NCI-H1105 treated with DMSO at 0.1 percent for 48 hours (cell line): ENCODE measurements at regions not wholly inside any gene's neighbourhood (a gene's known extent, or its start where the extent isn't known, plus 50 kb on each side); places are given as distances from the start of the nearest gene placed in this dataset.

Experiments
- DNase-seq: peaks from one replicate; lab custom pipeline; 2025; lab: John Stamatoyannopoulos, UW

- DNase-seq = no peak
Measured at GRCh38 chr5:167966979-167967378, 324.5 kb upstream of the WWC1 start.

GRCh38 chr5:167967494-167968177, 323.8 kb upstream of the WWC1 start:
- DNase-seq = no peak

GRCh38 chr5:167968837-167969236, 322.6 kb upstream of the WWC1 start:
- no peak for DNase-seq

GRCh38 chr5:167969998-167970397, 321.4 kb upstream of the WWC1 start:
- DNase-seq = no peak

- no peak for DNase-seq
Measured at GRCh38 chr5:167971706-167972105, 319.7 kb upstream of the WWC1 start.

- DNase-seq = no peak
Measured at GRCh38 chr5:167973126-167973525, 318.3 kb upstream of the WWC1 start.

- no peak for DNase-seq
Measured at GRCh38 chr5:167984951-167985350, 306.5 kb upstream of the WWC1 start.

- no peak for DNase-seq
Measured at GRCh38 chr5:167985373-167985772, 306.1 kb upstream of the WWC1 start.

GRCh38 chr5:167987490-167988280, 303.8 kb upstream of the WWC1 start:
- no peak for DNase-seq

- no peak for DNase-seq
Measured at GRCh38 chr5:167992868-167993267, 298.6 kb upstream of the WWC1 start.

- no peak for DNase-seq
Measured at GRCh38 chr5:167993771-167994170, 297.7 kb upstream of the WWC1 start.

- no peak for DNase-seq
Measured at GRCh38 chr5:167995844-167996425, 295.5 kb upstream of the WWC1 start.

- DNase-seq = no peak
Measured at GRCh38 chr5:167998148-167998767, 293.2 kb upstream of the WWC1 start.

GRCh38 chr5:167999182-167999581, 292.3 kb upstream of the WWC1 start:
- no peak for DNase-seq

- no peak for DNase-seq
Measured at GRCh38 chr5:168001318-168001717, 290.1 kb upstream of the WWC1 start.

- DNase-seq = no peak
Measured at GRCh38 chr5:168002116-168002515, 289.3 kb upstream of the WWC1 start.

- DNase-seq = no peak
Measured at GRCh38 chr5:168005093-168005492, 286.4 kb upstream of the WWC1 start.

- no peak for DNase-seq
Measured at GRCh38 chr5:168005936-168006335, 285.5 kb upstream of the WWC1 start.

GRCh38 chr5:168006456-168007130, 284.9 kb upstream of the WWC1 start:
- no peak for DNase-seq

- DNase-seq = no peak
Measured at GRCh38 chr5:168007286-168007685, 284.2 kb upstream of the WWC1 start.

- DNase-seq = no peak
Measured at GRCh38 chr5:168008555-168008954, 282.9 kb upstream of the WWC1 start.

GRCh38 chr5:168011096-168011495, 280.3 kb upstream of the WWC1 start:
- no peak for DNase-seq
